ENCODE measurements at regions not wholly inside any gene's neighbourhood (a gene's known extent, or its start where the extent isn't known, plus 50 kb on each side); places are given as distances from the start of the nearest gene placed in this dataset.
"Not testable (repeated sequence)": the region's sequence is repeated elsewhere in the genome, so short reads cannot be mapped to it uniquely, and the experiment has no call there.

- no peaks in the 10 kb centered on the region for H3K27me3 Mint-ChIP-seq
- DNase-seq (no peak), ATAC-seq (ENCODE audit: low read depth) (no peak)
- intact Hi-C loops (cut with micrococcal nuclease): no loop called here
- POLR2A ChIA-PET: no interaction called here
- no peaks in the 10 kb centered on the region for H3K4me1 ChIP-seq (ENCODE audit: control insufficient read depth in 2 of 2, insufficient read depth in 2 of 2, low read length in 2 of 2)
- 88% methylated on average over 5 of the region's 5 CpGs for whole genome bisulfite sequencing (ENCODE audit: insufficient coverage)
- no peak overlapping the region for H3K4me3 ChIP-seq (ENCODE audit: control extremely low read depth in 1 of 5, extremely low read depth in 1 of 5, insufficient read depth in 1 of 5, low read depth in 2 of 5, low read length in 4 of 5)
- H3K9me3 ChIP-seq (ENCODE audit: control extremely low read depth in 1 of 3, control insufficient read depth in 2 of 3, insufficient read depth in 1 of 3, low read length in 2 of 3): no peaks in the 10 kb centered on the region
- H4K20me1 ChIP-seq (ENCODE audit: control insufficient read depth, insufficient read depth, low read length, poor library complexity, severe bottlenecking): no peaks in the 10 kb centered on the region
- no peak overlapping the region for H3K27ac Mint-ChIP-seq
- no peaks in the 10 kb centered on the region for H3K27me3 ChIP-seq (replicated peaks in 1 of 4; ENCODE audit: control extremely low read depth in 1 of 4, control insufficient read depth in 3 of 4, insufficient read depth in 4 of 4, low read length in 3 of 4)
- H3K27ac ChIP-seq (ENCODE audit: low read length in 2 of 2): no peak overlapping the region
- no peaks in the 10 kb centered on the region for H3K36me3 ChIP-seq (replicated peaks in 1 of 2; ENCODE audit: control extremely low read depth in 1 of 2, control insufficient read depth in 1 of 2, extremely low read depth in 1 of 2, insufficient read depth in 2 of 2, low read length in 1 of 2)
- H3K79me2 ChIP-seq (ENCODE audit: control insufficient read depth, insufficient read depth, low read length): no peaks in the 10 kb centered on the region
- no peaks in the 10 kb centered on the region for H3K4me1 Mint-ChIP-seq
- CTCF ChIA-PET: no interaction called here
- no peak overlapping the region for H3K4me3 Mint-ChIP-seq
- H3K9me3 Mint-ChIP-seq (ENCODE audit: insufficient read depth): no peaks in the 10 kb centered on the region
- no peak overlapping the region for H3K9ac ChIP-seq (ENCODE audit: low read length)
- H3K4me2 ChIP-seq (replicated peaks; ENCODE audit: low read depth, low read length, poor library complexity, severe bottlenecking): no peak overlapping the region
- H2AFZ ChIP-seq (ENCODE audit: insufficient read depth, low read depth, low read length, poor library complexity, severe bottlenecking): no peak overlapping the region
- TF ChIP-seq, protein P1, sequence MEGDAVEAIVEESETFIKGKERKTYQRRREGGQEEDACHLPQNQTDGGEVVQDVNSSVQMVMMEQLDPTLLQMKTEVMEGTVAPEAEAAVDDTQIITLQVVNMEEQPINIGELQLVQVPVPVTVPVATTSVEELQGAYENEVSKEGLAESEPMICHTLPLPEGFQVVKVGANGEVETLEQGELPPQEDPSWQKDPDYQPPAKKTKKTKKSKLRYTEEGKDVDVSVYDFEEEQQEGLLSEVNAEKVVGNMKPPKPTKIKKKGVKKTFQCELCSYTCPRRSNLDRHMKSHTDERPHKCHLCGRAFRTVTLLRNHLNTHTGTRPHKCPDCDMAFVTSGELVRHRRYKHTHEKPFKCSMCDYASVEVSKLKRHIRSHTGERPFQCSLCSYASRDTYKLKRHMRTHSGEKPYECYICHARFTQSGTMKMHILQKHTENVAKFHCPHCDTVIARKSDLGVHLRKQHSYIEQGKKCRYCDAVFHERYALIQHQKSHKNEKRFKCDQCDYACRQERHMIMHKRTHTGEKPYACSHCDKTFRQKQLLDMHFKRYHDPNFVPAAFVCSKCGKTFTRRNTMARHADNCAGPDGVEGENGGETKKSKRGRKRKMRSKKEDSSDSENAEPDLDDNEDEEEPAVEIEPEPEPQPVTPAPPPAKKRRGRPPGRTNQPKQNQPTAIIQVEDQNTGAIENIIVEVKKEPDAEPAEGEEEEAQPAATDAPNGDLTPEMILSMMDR (IDR thresholded peaks at IDR 0.05): no peak
- no peak for TF ChIP-seq EZH2 (IDR thresholded peaks at IDR 0.05; ENCODE audit: borderline replicate concordance, insufficient read depth, low read depth, low read length, poor library complexity, severe bottlenecking)
These were observed 1586.1 kb downstream of the OLFM4 start for GRCh38 chr13:54614726-54615125.

DNA sequence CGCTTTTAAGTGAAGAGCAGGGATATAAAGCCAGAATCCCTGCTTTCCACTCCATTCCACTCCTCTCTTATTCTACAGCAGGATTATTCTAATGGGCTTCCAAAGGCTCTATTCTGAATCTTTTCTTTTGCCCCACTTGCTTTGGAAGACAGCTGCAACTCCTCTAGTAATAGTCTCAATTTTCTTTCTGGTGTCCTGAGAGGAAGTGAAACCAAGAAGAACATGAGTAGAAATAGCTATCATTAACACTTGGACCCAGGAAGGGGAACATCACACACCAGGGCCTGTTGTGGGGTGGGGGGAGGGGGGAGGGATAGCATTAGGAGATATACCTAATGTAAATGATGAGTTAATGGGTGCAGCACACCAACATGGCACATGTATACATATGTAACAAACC is 1597.9 kb downstream of the OLFM4 start:
- H3K36me3 ChIP-seq (replicated peaks in 1 of 2; ENCODE audit: control extremely low read depth in 1 of 2, control insufficient read depth in 1 of 2, extremely low read depth in 1 of 2, insufficient read depth in 2 of 2, low read length in 1 of 2); ATAC-seq (ENCODE audit: low read depth); H4K20me1 ChIP-seq (ENCODE audit: control insufficient read depth, insufficient read depth, low read length, poor library complexity, severe bottlenecking); H3K27me3 Mint-ChIP-seq; CTCF ChIA-PET; H3K4me1 ChIP-seq (ENCODE audit: control insufficient read depth in 2 of 2, insufficient read depth in 2 of 2, low read length in 2 of 2); H3K9me3 ChIP-seq (ENCODE audit: control extremely low read depth in 1 of 3, control insufficient read depth in 2 of 3, insufficient read depth in 1 of 3, low read length in 2 of 3); H3K9me3 Mint-ChIP-seq (ENCODE audit: insufficient read depth); H3K9ac ChIP-seq (ENCODE audit: low read length); H3K27ac ChIP-seq (ENCODE audit: low read length in 2 of 2); H3K4me3 Mint-ChIP-seq; H3K4me2 ChIP-seq (replicated peaks; ENCODE audit: low read depth, low read length, poor library complexity, severe bottlenecking); intact Hi-C loops (cut with micrococcal nuclease); H3K4me3 ChIP-seq (ENCODE audit: control extremely low read depth in 1 of 5, extremely low read depth in 1 of 5, insufficient read depth in 1 of 5, low read depth in 2 of 5, low read length in 4 of 5); H3K27ac Mint-ChIP-seq; H3K79me2 ChIP-seq (ENCODE audit: control insufficient read depth, insufficient read depth, low read length); DNase-seq; H2AFZ ChIP-seq (ENCODE audit: insufficient read depth, low read depth, low read length, poor library complexity, severe bottlenecking); H3K27me3 ChIP-seq (replicated peaks in 1 of 4; ENCODE audit: control extremely low read depth in 1 of 4, control insufficient read depth in 3 of 4, insufficient read depth in 4 of 4, low read length in 3 of 4); H3K4me1 Mint-ChIP-seq; POLR2A ChIA-PET: not testable (repeated sequence)
- WGBS (ENCODE audit: insufficient coverage): 75% methylated on average over 1 of the region's 1 CpG

Measured in B cell (primary cell).